ENCODE measurements at regions not wholly inside any gene's neighbourhood (a gene's known extent, or its start where the extent isn't known, plus 50 kb on each side); places are given as distances from the start of the nearest gene placed in this dataset.

DNA sequence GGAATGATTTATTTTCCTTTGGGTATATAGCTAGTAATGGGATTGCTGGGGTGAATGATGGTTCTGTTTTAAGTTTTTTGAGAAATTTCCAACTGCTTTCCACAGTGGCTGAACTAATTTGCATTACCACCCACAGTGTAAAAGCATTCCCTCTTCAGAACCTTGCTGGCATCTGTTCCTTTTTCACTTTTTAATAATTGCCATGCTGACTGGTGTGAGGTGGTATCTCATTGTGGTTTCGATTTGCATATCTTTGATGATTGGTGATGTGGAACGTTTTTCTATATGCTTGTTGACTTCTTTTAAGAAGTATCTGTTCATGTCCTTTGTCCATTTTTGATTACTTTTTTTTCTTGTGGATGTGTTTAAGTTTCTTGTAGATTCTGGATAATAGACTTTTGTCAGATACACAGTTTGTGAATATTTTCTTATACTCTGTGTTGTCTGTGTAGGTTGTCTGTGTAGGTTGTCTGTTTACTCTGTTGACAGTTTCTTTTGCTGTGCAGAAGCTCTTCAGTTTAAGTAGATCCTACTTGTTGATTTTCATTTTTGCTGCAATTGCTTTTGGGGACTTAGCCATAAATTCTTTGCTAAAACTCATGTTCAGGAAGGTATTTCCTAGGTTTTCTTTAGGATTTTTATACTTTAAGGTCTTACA is 291.8 kb upstream of the DDI1 start:
- DNase-seq (ENCODE audit: low read depth), result no peak
- H3K4me3 ChIP-seq (ENCODE audit: control insufficient read depth, low read depth, low read length), result no peak overlapping the region
- TF ChIP-seq, protein P1, sequence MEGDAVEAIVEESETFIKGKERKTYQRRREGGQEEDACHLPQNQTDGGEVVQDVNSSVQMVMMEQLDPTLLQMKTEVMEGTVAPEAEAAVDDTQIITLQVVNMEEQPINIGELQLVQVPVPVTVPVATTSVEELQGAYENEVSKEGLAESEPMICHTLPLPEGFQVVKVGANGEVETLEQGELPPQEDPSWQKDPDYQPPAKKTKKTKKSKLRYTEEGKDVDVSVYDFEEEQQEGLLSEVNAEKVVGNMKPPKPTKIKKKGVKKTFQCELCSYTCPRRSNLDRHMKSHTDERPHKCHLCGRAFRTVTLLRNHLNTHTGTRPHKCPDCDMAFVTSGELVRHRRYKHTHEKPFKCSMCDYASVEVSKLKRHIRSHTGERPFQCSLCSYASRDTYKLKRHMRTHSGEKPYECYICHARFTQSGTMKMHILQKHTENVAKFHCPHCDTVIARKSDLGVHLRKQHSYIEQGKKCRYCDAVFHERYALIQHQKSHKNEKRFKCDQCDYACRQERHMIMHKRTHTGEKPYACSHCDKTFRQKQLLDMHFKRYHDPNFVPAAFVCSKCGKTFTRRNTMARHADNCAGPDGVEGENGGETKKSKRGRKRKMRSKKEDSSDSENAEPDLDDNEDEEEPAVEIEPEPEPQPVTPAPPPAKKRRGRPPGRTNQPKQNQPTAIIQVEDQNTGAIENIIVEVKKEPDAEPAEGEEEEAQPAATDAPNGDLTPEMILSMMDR (IDR thresholded peaks at IDR 0.05; ENCODE audit: control insufficient read depth, insufficient read depth, low read depth, low read length, missing control alignments), result no peak

DNA sequence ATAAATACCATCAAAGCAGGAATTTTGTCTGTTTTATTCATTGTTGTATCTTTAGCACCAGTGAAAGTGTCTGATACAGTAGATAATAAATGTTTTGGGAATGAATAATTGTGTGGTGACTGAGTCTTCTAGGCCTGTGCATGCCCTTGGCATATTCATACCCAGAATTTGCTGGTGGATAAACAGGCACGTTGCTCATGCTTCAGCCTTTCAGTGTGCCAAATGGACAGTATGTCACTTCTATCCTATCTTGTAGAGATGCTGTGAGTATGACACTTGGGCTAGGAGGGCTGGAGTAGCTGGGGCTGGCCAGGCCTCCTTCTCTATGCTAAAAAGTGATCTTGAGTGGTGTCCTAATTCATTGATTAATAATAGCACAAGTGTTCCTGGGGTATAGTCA is 287.3 kb upstream of the DDI1 start:
- H3K4me3 ChIP-seq (ENCODE audit: control insufficient read depth, low read depth, low read length), result no peak overlapping the region
- TF ChIP-seq, protein P1 (IDR thresholded peaks at IDR 0.05; ENCODE audit: control insufficient read depth, insufficient read depth, low read depth, low read length, missing control alignments), result no peak
- DNase-seq (ENCODE audit: low read depth), result no peak

GRCh38 chr11:103768816-103769215 is 267.6 kb upstream of the DDI1 start:
- TF ChIP-seq, protein P1 (IDR thresholded peaks at IDR 0.05; ENCODE audit: control insufficient read depth, insufficient read depth, low read depth, low read length, missing control alignments), result no peak
- H3K4me3 ChIP-seq (ENCODE audit: control insufficient read depth, low read depth, low read length), result no peak overlapping the region
- DNase-seq (ENCODE audit: low read depth), result no peak

GRCh38 chr11:103773059-103773458 is 263.4 kb upstream of the DDI1 start:
- peak; percentile 59 for DNase-seq (ENCODE audit: low read depth)
- no peak overlapping the region for H3K4me3 ChIP-seq (ENCODE audit: control insufficient read depth, low read depth, low read length)
- TF ChIP-seq, protein P1 (IDR thresholded peaks at IDR 0.05; ENCODE audit: control insufficient read depth, insufficient read depth, low read depth, low read length, missing control alignments), result no peak

GRCh38 chr11:103773537-103773936 is 262.9 kb upstream of the DDI1 start:
- TF ChIP-seq, protein P1 (IDR thresholded peaks at IDR 0.05; ENCODE audit: control insufficient read depth, insufficient read depth, low read depth, low read length, missing control alignments), result no peak
- DNase-seq (ENCODE audit: low read depth), result no peak
- H3K4me3 ChIP-seq (ENCODE audit: control insufficient read depth, low read depth, low read length), result no peak overlapping the region

GRCh38 chr11:103779054-103779453 is 257.4 kb upstream of the DDI1 start:
- no peak for DNase-seq (ENCODE audit: low read depth)
- TF ChIP-seq, protein P1 (IDR thresholded peaks at IDR 0.05; ENCODE audit: control insufficient read depth, insufficient read depth, low read depth, low read length, missing control alignments), result no peak
- no peak overlapping the region for H3K4me3 ChIP-seq (ENCODE audit: control insufficient read depth, low read depth, low read length)
